Transverse colon (tissue), 4 donors: ENCODE measurements at regions not wholly inside any gene's neighbourhood (a gene's known extent, or its start where the extent isn't known, plus 50 kb on each side); places are given as distances from the start of the nearest gene placed in this dataset.

Experiments
- DNase-seq: peaks from one replicate; pipeline ENCODE4 v3.0.0-alpha.2; 2019
- H3K27ac ChIP-seq, 4 donors: fragments of 200-600 bp; sonication (generic); 2 replicates each; pipeline ENCODE4 v1.5.1; 2016 to 2018; ENCODE audit warnings: inconsistent platforms in 4 of 4
- H3K27me3 ChIP-seq: fragments of 200-600 bp; sonication (generic); 2 replicates; pipeline ENCODE4 v1.5.1; 2017; ENCODE audit warnings: inconsistent platforms
- H3K36me3 ChIP-seq, 4 donors: fragments of 200-600 bp; sonication (generic); 2 replicates each; pipeline ENCODE4 v1.5.1; 2017 to 2019; ENCODE audit warnings: inconsistent platforms in 4 of 4
- H3K4me1 ChIP-seq, 4 donors: fragments of 200-600 bp; sonication (generic); 2 replicates each; pipeline ENCODE4 v1.5.1; 2017 to 2020; ENCODE audit warnings: inconsistent platforms in 4 of 4
- H3K4me3 ChIP-seq, 4 donors: fragments of 200-600 bp; sonication (generic); 1 replicate in 1 of 4; 2 replicates in 3 of 4; pipeline versions ENCODE4 v1.5.1 to v1.6.1; 2017 to 2019; ENCODE audit warnings: inconsistent platforms in 4 of 4
- H3K9me3 ChIP-seq, 2 donors: fragments of 200-600 bp; sonication (generic); 2 replicates each; pipeline ENCODE4 v1.5.1; 2017 to 2019; ENCODE audit warnings: inconsistent platforms in 2 of 2
- CTCF ChIP-seq, 5 experiments: fragments of 200-600 bp in 3 of 5; fragments of 450-650 bp in 2 of 5; sonication (generic) in 3 of 5; IDR thresholded peaks; 1 replicate in 2 of 5; 2 replicates in 3 of 5; pipeline ENCODE4 v1.5.1; 2016 to 2017; ENCODE audit warnings: antibody characterized with exemption in 5 of 5, inconsistent platforms in 3 of 5, mild to moderate bottlenecking in 2 of 5, moderate library complexity in 1 of 5
- EP300 ChIP-seq: sonication (generic); formaldehyde crosslinking; IDR thresholded peaks from one replicate; pipeline ENCODE4 v1.6.1; 2017; ENCODE audit warnings: antibody characterized with exemption, low read depth
- POLR2A ChIP-seq: fragments of 450-650 bp; IDR thresholded peaks from one replicate; pipeline ENCODE4 v1.6.1; 2016; ENCODE audit warnings: antibody characterized with exemption, mild to moderate bottlenecking, moderate library complexity
- POLR2AphosphoS5 ChIP-seq, 3 donors: sonication (generic); formaldehyde crosslinking; IDR thresholded peaks; one replicate each; pipeline ENCODE4 v1.6.1; 2016; ENCODE audit warnings: antibody characterized with exemption in 3 of 3
- WGBS, 2 donors: methylation state at CpG; one replicate each; pipeline ENCODE4 v1.1.5; 2018; ENCODE audit warnings: low coverage in 1 of 2; 5-methylcytosine and 5-hydroxymethylcytosine counted together
- in situ Hi-C, 4 donors: fragments of 200-750 bp; cut with MboI; loops; one replicate each; pipeline versions ENCODE4 v1.15.0 to v1.15.1; 2017; ENCODE audit warnings: low sequenced_read_pairs in 3 of 4, low pct_ligation_motif_present in 1 of 4, low pct_unique_long_range_greater_than_20kb in 1 of 4
- intact Hi-C: fragments of 100-400 bp; cut with DNase I; formaldehyde crosslinking; loops from one replicate; pipeline ENCODE4 v1.15.1; 2023; ENCODE audit warnings: low total_unique reads

- 74 to 84% methylated on average over 3 of the region's 3 CpGs for WGBS, 2 donors
- no peaks in the 10 kb centered on the region for H3K27me3 ChIP-seq
- no peak overlapping the region for H3K27ac ChIP-seq
- intact Hi-C loops (no loop called here), in situ Hi-C loops (no loop called here)
- H3K9me3 ChIP-seq: no peaks in the 10 kb centered on the region
- H3K4me1 ChIP-seq: no peaks in the 10 kb centered on the region
- TF ChIP-seq POLR2A (no peak), CTCF (IDR thresholded peaks at IDR 0.05) (no peak), POLR2AphosphoS5 (IDR thresholded peaks at IDR 0.05) (no peak), EP300 (no peak)
- no peak for DNase-seq
- no peak overlapping the region for H3K4me3 ChIP-seq
- no peaks in the 10 kb centered on the region for H3K36me3 ChIP-seq
Observed at GRCh38 chr9:87227456-87227855, 270.2 kb upstream of the DAPK1 start.

- H3K27ac ChIP-seq: no peak overlapping the region
- no peaks in the 10 kb centered on the region for H3K9me3 ChIP-seq
- WGBS, 2 donors: 20 to 85% methylated on average over 1 to 3 of the region's 3 CpGs
- H3K27me3 ChIP-seq: no peaks in the 10 kb centered on the region
- in situ Hi-C loops: no loop called here
- H3K4me1 ChIP-seq: no peaks in the 10 kb centered on the region
- no peak for DNase-seq
- intact Hi-C loops: no loop called here
- no peak overlapping the region for H3K4me3 ChIP-seq
- no peaks in the 10 kb centered on the region for H3K36me3 ChIP-seq
- TF ChIP-seq EP300: no peak
- TF ChIP-seq CTCF (IDR thresholded peaks at IDR 0.05): no peak
- no peak for TF ChIP-seq POLR2A
- TF ChIP-seq POLR2AphosphoS5 (IDR thresholded peaks at IDR 0.05): no peak
Observed at GRCh38 chr9:87229108-87229507, 268.6 kb upstream of the DAPK1 start.

GRCh38 chr9:87233431-87233830 is 264.2 kb upstream of the DAPK1 start:
- in situ Hi-C loops: no loop called here
- no peaks in the 10 kb centered on the region for H3K36me3 ChIP-seq
- no peaks in the 10 kb centered on the region for H3K9me3 ChIP-seq
- TF ChIP-seq POLR2A (no peak), CTCF (IDR thresholded peaks at IDR 0.05) (no peak), POLR2AphosphoS5 (IDR thresholded peaks at IDR 0.05) (no peak), EP300 (no peak)
- intact Hi-C loops: no loop called here
- 43 to 55% methylated on average over 3 of the region's 3 CpGs for WGBS, 2 donors
- H3K4me3 ChIP-seq: no peak overlapping the region
- no peak overlapping the region for H3K27ac ChIP-seq
- no peaks in the 10 kb centered on the region for H3K27me3 ChIP-seq
- H3K4me1 ChIP-seq: no peaks in the 10 kb centered on the region
- DNase-seq: no peak

- in situ Hi-C loops (no loop called here), intact Hi-C loops (no loop called here)
- no peaks in the 10 kb centered on the region for H3K27me3 ChIP-seq
- TF ChIP-seq POLR2AphosphoS5 (IDR thresholded peaks at IDR 0.05) (no peak), EP300 (no peak), CTCF (IDR thresholded peaks at IDR 0.05) (no peak), POLR2A (no peak)
- H3K27ac ChIP-seq: no peak overlapping the region
- WGBS, 2 donors: 64 to 76% methylated on average over 7 to 15 of the region's 15 CpGs
- no peak overlapping the region for H3K4me3 ChIP-seq
- no peaks in the 10 kb centered on the region for H3K4me1 ChIP-seq
- no peaks in the 10 kb centered on the region for H3K9me3 ChIP-seq
- no peak for DNase-seq
- H3K36me3 ChIP-seq: no peaks in the 10 kb centered on the region
Observed at GRCh38 chr9:87233899-87234455, 263.7 kb upstream of the DAPK1 start.
